K562 (cell line): ENCODE measurements at regions not wholly inside any gene's neighbourhood (a gene's known extent, or its start where the extent isn't known, plus 50 kb on each side); places are given as distances from the start of the nearest gene placed in this dataset.

Experiments used
- ATAC-seq: fragments of 200-7000 bp; cut with Tn5 transposase; 3 replicates; pipeline ENCODE4 v1.9.1; 2020; ENCODE audit warnings: moderate library complexity
- BruUV-seq: library from RNA; stranded (reverse); fragments of 400-500 nt; replicated peaks from 2 replicates; lab custom pipeline; 2021; lab: Mats Ljungman, UMichigan
- CTCF ChIA-PET: fragments of 300-600 bp; formaldehyde crosslinking; extraction: SDS; loops from one replicate; lab custom pipeline; 2021; ENCODE audit warnings: low intra/inter-chr PET ratio; lab: Yijun Ruan, JAX
- POLR2A ChIA-PET: fragments of 300-600, 350-650 bp; sonication (Branson Sonifier 250); formaldehyde crosslinking; extraction: SDS; loops from one replicate; lab custom pipeline; 2021; ENCODE audit warnings: antibody characterized with exemption, inconsistent platforms; lab: Yijun Ruan, JAX
- DNase-seq, 4 experiments: peaks; one replicate each; pipeline versions ENCODE4 v3.0.0 to v3.0.0-alpha.2; 2011 to 2018; ENCODE audit warnings: low spot score in 3 of 4, mixed read lengths in 3 of 4; ENCODE audit errors: extremely low read depth in 1 of 4
- FAIRE-seq: peaks from 2 replicates; lab custom pipeline; 2011; peaks lifted over from hg19 to GRCh38; lab: Jason Lieb, UNC
- H2AFZ ChIP-seq: 2 replicates; pipeline ENCODE4 v1.6.0; 2011; ENCODE audit warnings: low read depth, low read length, control low read depth, inconsistent platforms
- H3K27ac ChIP-seq: fragments of 200-600 bp; 3 replicates; pipeline ENCODE4 v1.8.0; 2011; ENCODE audit warnings: low read depth, mild to moderate bottlenecking, control low read depth, inconsistent platforms, low read length, moderate library complexity, mixed read lengths; ENCODE audit errors: extremely low read depth
- H3K27me3 ChIP-seq, 2 experiments: fragments of 300-600 bp in 1 of 2; 2 replicates in 1 of 2; 3 replicates in 1 of 2; pipeline versions ENCODE4 v1.6.0 to v1.8.0; 2011; ENCODE audit warnings: inconsistent platforms in 2 of 2, low read length in 2 of 2, mild to moderate bottlenecking in 1 of 2, mixed read lengths in 1 of 2, moderate library complexity in 1 of 2; ENCODE audit not compliant: control insufficient read depth in 2 of 2, insufficient read depth in 2 of 2
- H3K36me3 ChIP-seq: fragments of 300-600 bp; 3 replicates; pipeline ENCODE4 v1.8.0; 2011; ENCODE audit warnings: mild to moderate bottlenecking, low read length, inconsistent platforms; ENCODE audit not compliant: control insufficient read depth, insufficient read depth
- H3K4me1 ChIP-seq, 2 experiments: fragments of 200-600 bp in 1 of 2; replicated peaks in 1 of 2; 2 replicates in 1 of 2; 3 replicates in 1 of 2; pipeline versions ENCODE4 v1.5.1 to v1.8.0; 2011; ENCODE audit warnings: inconsistent platforms in 2 of 2, low read length in 2 of 2, mild to moderate bottlenecking in 1 of 2, mixed read lengths in 1 of 2, moderate library complexity in 1 of 2; ENCODE audit not compliant: control insufficient read depth in 2 of 2, insufficient read depth in 2 of 2
- H3K4me2 ChIP-seq: 2 replicates; pipeline ENCODE4 v1.6.1; 2011; ENCODE audit warnings: low read length, control low read depth, inconsistent platforms, mixed read lengths; ENCODE audit not compliant: insufficient read depth
- H3K4me3 ChIP-seq: fragments of 200-600 bp; sonication (generic), shearing (Covaris generic); 2 replicates; pipeline ENCODE4 v1.5.1; 2016; ENCODE audit warnings: control low read depth, inconsistent platforms
- H3K79me2 ChIP-seq: fragments of 200-600 bp; 3 replicates; pipeline ENCODE4 v1.8.0; 2011; ENCODE audit warnings: low read length, inconsistent platforms; ENCODE audit not compliant: control insufficient read depth, insufficient read depth
- H3K9ac ChIP-seq, 2 experiments: 2 replicates each; pipeline versions ENCODE4 v1.6.0 to v1.6.1; 2011; ENCODE audit warnings: low read depth in 2 of 2, low read length in 2 of 2, control low read depth in 1 of 2, inconsistent platforms in 1 of 2, mild to moderate bottlenecking in 1 of 2, mixed read lengths in 1 of 2; ENCODE audit not compliant: insufficient read depth in 1 of 2
- H3K9me1 ChIP-seq: one replicate; pipeline ENCODE4 v1.6.0; 2011; ENCODE audit warnings: inconsistent platforms, mild to moderate bottlenecking, low read length, moderate library complexity; ENCODE audit not compliant: control insufficient read depth, insufficient read depth
- H3K9me3 ChIP-seq: replicated peaks from 2 replicates; pipeline ENCODE4 v1.5.1; 2011; ENCODE audit warnings: low read depth, low read length, inconsistent platforms; ENCODE audit not compliant: control insufficient read depth, insufficient read depth
- H4K20me1 ChIP-seq: replicated peaks from 2 replicates; pipeline ENCODE4 v1.6.1; 2011; ENCODE audit warnings: low read length, inconsistent platforms, mixed read lengths; ENCODE audit not compliant: control insufficient read depth, insufficient read depth
- ATF1 ChIP-seq, 2 experiments: fragments of 450-650 bp in 1 of 2; IDR thresholded peaks; 2 replicates each; pipeline ENCODE4 v1.6.1; 2016; ENCODE audit warnings: missing compliant biosample characterization in 1 of 2, missing genetic modification characterization in 1 of 2
- BHLHE40 ChIP-seq: IDR thresholded peaks from 2 replicates; pipeline ENCODE4 v1.6.1; 2011; ENCODE audit warnings: low read length, improper control_type of control experiment
- ELF1 ChIP-seq: fragments of 200-800 bp; sonication (Bioruptor generic); IDR thresholded peaks from 2 replicates; pipeline ENCODE4 v1.6.1; 2016; ENCODE audit warnings: missing genetic modification characterization, missing compliant biosample characterization
- ESRRA ChIP-seq: fragments of 450-650 bp; IDR thresholded peaks from 2 replicates; pipeline ENCODE4 v1.6.1; 2014; ENCODE audit warnings: low read depth, mild to moderate bottlenecking, moderate library complexity, borderline replicate concordance
- ETS2 ChIP-seq: IDR thresholded peaks from 2 replicates; pipeline ENCODE4 v1.6.1; 2016; ENCODE audit warnings: borderline replicate concordance, missing genetic modification characterization, mild to moderate bottlenecking, moderate library complexity, missing compliant biosample characterization; ENCODE audit not compliant: poor library complexity, severe bottlenecking
- GTF2A2 ChIP-seq: IDR thresholded peaks from 2 replicates; pipeline ENCODE4 v1.6.1; 2016; ENCODE audit warnings: mild to moderate bottlenecking, missing genetic modification characterization, missing compliant biosample characterization
- GTF2F1 ChIP-seq: IDR thresholded peaks from 2 replicates; pipeline ENCODE4 v1.6.1; 2011; ENCODE audit warnings: low read depth, low read length, improper control_type of control experiment
- HNRNPL ChIP-seq: fragments of 200-400 bp; formaldehyde crosslinking; IDR thresholded peaks from 2 replicates; pipeline ENCODE4 v1.6.1; 2017; ENCODE audit warnings: low read depth, mild to moderate bottlenecking, low read length
- HOXB6 ChIP-seq: fragments of 250-450 bp; sonication (Bioruptor Pico); IDR thresholded peaks from 2 replicates; pipeline ENCODE4 v1.5.1; 2022; ENCODE audit warnings: mild to moderate bottlenecking, borderline replicate concordance
- KDM1A ChIP-seq, 2 experiments: fragments of 450-650 bp; IDR thresholded peaks; 2 replicates each; pipeline ENCODE4 v1.6.1; 2016; ENCODE audit warnings: mild to moderate bottlenecking in 2 of 2
- LCOR ChIP-seq: sonication (generic); formaldehyde crosslinking; IDR thresholded peaks from 2 replicates; pipeline ENCODE4 v1.8.0; 2022; ENCODE audit warnings: mild to moderate bottlenecking, missing genetic modification reagents
- MCM2 ChIP-seq: fragments of 450-650 bp; IDR thresholded peaks from 2 replicates; pipeline ENCODE4 v1.6.1; 2017; ENCODE audit warnings: low read depth, mild to moderate bottlenecking
- MLLT1 ChIP-seq, 2 experiments: fragments of 450-650 bp; IDR thresholded peaks; 2 replicates each; pipeline ENCODE4 v1.6.1; 2016
- MNT ChIP-seq, 2 experiments: fragments of 450-650 bp; conservative IDR thresholded peaks; 2 replicates each; pipeline ENCODE4 v1.6.1; 2017; ENCODE audit warnings: mild to moderate bottlenecking in 2 of 2, moderate library complexity in 2 of 2
- NFIX ChIP-seq: fragments of 250-450 bp; sonication (Bioruptor Pico); IDR thresholded peaks from 2 replicates; pipeline ENCODE4 v1.4.0; 2020; ENCODE audit warnings: low read depth, mild to moderate bottlenecking, moderate library complexity
- POLR2AphosphoS2 ChIP-seq: IDR thresholded peaks from 2 replicates; pipeline ENCODE4 v1.6.1; 2012; ENCODE audit warnings: low read length, improper control_type of control experiment
- RHOXF2B ChIP-seq: fragments of 250-450 bp; sonication (Bioruptor Pico); conservative IDR thresholded peaks from 2 replicates; pipeline ENCODE4 v1.5.1; 2021
- ZNF232 ChIP-seq: sonication (generic); formaldehyde crosslinking; IDR thresholded peaks from 2 replicates; pipeline ENCODE4 v1.8.0; 2022; ENCODE audit warnings: mild to moderate bottlenecking, missing genetic modification reagents
- ZNF695 ChIP-seq: fragments of 450-650 bp; formaldehyde crosslinking; IDR thresholded peaks from 2 replicates; pipeline ENCODE4 v1.4.0; 2020; ENCODE audit warnings: mild to moderate bottlenecking, moderate library complexity
- WGBS: fragments of 100-300 bp; shearing (Covaris generic); methylation state at CpG from one replicate; pipeline ENCODE4 v1.1.6; 2016; ENCODE audit warnings: low coverage, mixed read lengths; ENCODE audit not compliant: insufficient coverage; ENCODE audit errors: missing lambda C conversion rate; 5-methylcytosine and 5-hydroxymethylcytosine counted together
- in situ Hi-C: fragments of 300-500 bp; cut with MboI; formaldehyde crosslinking; loops from 4 replicates; pipeline ENCODE4 v1.15.0; 2018; ENCODE audit warnings: inconsistent platforms, mixed read lengths
- intact Hi-C: fragments of 100-400 bp; cut with micrococcal nuclease; formaldehyde crosslinking; loops from 2 replicates; pipeline ENCODE4 v1.14.2; 2022

GRCh38 chr10:10772411-10772810 lies 245.3 kb upstream of the CELF2 start:
- intact Hi-C loops: no loop called here
- no peak overlapping the region for H3K27ac ChIP-seq
- no peaks in the 10 kb centered on the region for H3K79me2 ChIP-seq
- in situ Hi-C loops: no loop called here
- 0% methylated on average over 3 of the region's 3 CpGs for WGBS
- H3K4me1 ChIP-seq: no peaks in the 10 kb centered on the region
- ChIA-PET POLR2A (no interaction called here), CTCF (no interaction called here)
- no peaks in the 10 kb centered on the region for H3K9me3 ChIP-seq
- no peak overlapping the region for H3K9ac ChIP-seq
- ATAC-seq: no peak
- TF ChIP-seq ELF1 (no peak), NFIX (no peak), RHOXF2B (CRISPR knock-in tag) (no peak), POLR2AphosphoS2 (no peak), MNT (conservative IDR thresholded peaks at IDR 0.05) (no peak), ETS2 (tag) (no peak), MLLT1 (IDR thresholded peaks at IDR 0.05) (no peak), BHLHE40 (no peak), ESRRA (no peak), LCOR (no peak), GTF2A2 (tag) (no peak), ZNF232 (CRISPR knock-in tag) (no peak), ZNF695 (CRISPR knock-in tag) (no peak), ATF1 (CRISPR knock-in tag; IDR thresholded peaks at IDR 0.05) (no peak), ATF1 (tag; IDR thresholded peaks at IDR 0.05) (no peak), HOXB6 (CRISPR knock-in tag) (no peak), HNRNPL (no peak), KDM1A (IDR thresholded peaks at IDR 0.05) (no peak), MCM2 (no peak), GTF2F1 (no peak)
- H3K9me1 ChIP-seq: no peaks in the 10 kb centered on the region
- H3K4me2 ChIP-seq: no peak overlapping the region
- no peak for FAIRE-seq
- no peak for DNase-seq
- H2AFZ ChIP-seq: no peak overlapping the region
- no peaks in the 10 kb centered on the region for H3K27me3 ChIP-seq
- no peaks in the 10 kb centered on the region for H3K36me3 ChIP-seq
- BruUV-seq: no TSS peak
- no peak overlapping the region for H3K4me3 ChIP-seq
- H4K20me1 ChIP-seq: no peaks in the 10 kb centered on the region
